ENCODE measurements at regions not wholly inside any gene's neighbourhood (a gene's known extent, or its start where the extent isn't known, plus 50 kb on each side); places are given as distances from the start of the nearest gene placed in this dataset.

- TF ChIP-seq POLR2AphosphoS5 (IDR thresholded peaks at IDR 0.05; ENCODE audit: low read depth, low read length) (no peak), FOXP2 (optimal IDR thresholded peaks at IDR 0.05; ENCODE audit: borderline replicate concordance, extremely low read depth, extremely low read length, insufficient read depth) (no peak), TAF1 (IDR thresholded peaks at IDR 0.05; ENCODE audit: borderline replicate concordance, insufficient read depth, low read length) (no peak), REST (IDR thresholded peaks at IDR 0.05; ENCODE audit: insufficient read depth in 1 of 2, low read depth in 2 of 2, low read length in 2 of 2) (no peak), SIN3A (IDR thresholded peaks at IDR 0.05; ENCODE audit: borderline replicate concordance, insufficient read depth, low read length) (no peak)
These were observed 696.2 kb upstream of the SLITRK5 start for GRCh38 chr13:86974995-86975328.
